ENCODE measurements at regions not wholly inside any gene's neighbourhood (a gene's known extent, or its start where the extent isn't known, plus 50 kb on each side); places are given as distances from the start of the nearest gene placed in this dataset.

DNA sequence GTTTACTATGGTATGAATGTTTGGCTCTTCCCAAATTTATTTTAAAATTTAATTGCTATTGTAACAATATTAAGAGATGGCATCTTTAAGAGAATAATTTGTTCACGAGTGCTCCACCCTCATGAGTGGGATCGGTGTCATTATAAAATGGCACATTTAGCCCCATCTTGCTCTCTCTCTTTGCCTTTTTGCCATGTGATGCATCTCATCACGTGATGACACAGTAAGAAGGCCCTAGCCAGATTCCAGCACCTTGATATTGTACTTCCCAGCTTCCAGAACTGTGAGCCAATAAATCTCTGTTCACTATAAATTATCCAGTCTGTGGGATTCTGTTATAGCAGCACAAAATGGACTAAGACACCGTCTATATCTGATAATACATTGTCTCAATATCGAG, 355.8 kb downstream of the AMY1C start:
- DNase-seq (ENCODE audit: low spot score) (no peak), ATAC-seq (no peak), FAIRE-seq (no peak)
- in situ Hi-C loops (cut with HindIII; ENCODE audit: extremely low pct_ligation_motif_present, low pct_unique_long_range_greater_than_20kb) (no loop called here), intact Hi-C loops (cut with micrococcal nuclease; ENCODE audit: unreplicated experiment) (loop anchor here (1.0 kb wide), 1 partner anchor 24 kb away; no protein-coding TSS in a partner anchor)
- TF ChIP-seq ZNF138 (CRISPR knock-in tag; IDR thresholded peaks at IDR 0.05; ENCODE audit: low read depth) (no peak), ZNF615 (CRISPR knock-in tag; IDR thresholded peaks at IDR 0.05; ENCODE audit: borderline replicate concordance) (no peak), FOSL1 (CRISPR knock-in tag; IDR thresholded peaks at IDR 0.05; ENCODE audit: borderline replicate concordance) (no peak), ZNF251 (CRISPR knock-in tag; IDR thresholded peaks at IDR 0.05) (no peak), PAX8 (CRISPR knock-in tag; IDR thresholded peaks at IDR 0.05; ENCODE audit: borderline replicate concordance) (no peak)
- TF ChIP-seq, protein P1, sequence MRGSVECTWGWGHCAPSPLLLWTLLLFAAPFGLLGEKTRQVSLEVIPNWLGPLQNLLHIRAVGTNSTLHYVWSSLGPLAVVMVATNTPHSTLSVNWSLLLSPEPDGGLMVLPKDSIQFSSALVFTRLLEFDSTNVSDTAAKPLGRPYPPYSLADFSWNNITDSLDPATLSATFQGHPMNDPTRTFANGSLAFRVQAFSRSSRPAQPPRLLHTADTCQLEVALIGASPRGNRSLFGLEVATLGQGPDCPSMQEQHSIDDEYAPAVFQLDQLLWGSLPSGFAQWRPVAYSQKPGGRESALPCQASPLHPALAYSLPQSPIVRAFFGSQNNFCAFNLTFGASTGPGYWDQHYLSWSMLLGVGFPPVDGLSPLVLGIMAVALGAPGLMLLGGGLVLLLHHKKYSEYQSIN (CRISPR knock-in tag; IDR thresholded peaks at IDR 0.05; ENCODE audit: borderline replicate concordance), result no peak
- TF ChIP-seq, protein P2, sequence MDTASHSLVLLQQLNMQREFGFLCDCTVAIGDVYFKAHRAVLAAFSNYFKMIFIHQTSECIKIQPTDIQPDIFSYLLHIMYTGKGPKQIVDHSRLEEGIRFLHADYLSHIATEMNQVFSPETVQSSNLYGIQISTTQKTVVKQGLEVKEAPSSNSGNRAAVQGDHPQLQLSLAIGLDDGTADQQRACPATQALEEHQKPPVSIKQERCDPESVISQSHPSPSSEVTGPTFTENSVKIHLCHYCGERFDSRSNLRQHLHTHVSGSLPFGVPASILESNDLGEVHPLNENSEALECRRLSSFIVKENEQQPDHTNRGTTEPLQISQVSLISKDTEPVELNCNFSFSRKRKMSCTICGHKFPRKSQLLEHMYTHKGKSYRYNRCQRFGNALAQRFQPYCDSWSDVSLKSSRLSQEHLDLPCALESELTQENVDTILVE (CRISPR knock-in tag; IDR thresholded peaks at IDR 0.05), result no peak
- TF ChIP-seq, protein P3, sequence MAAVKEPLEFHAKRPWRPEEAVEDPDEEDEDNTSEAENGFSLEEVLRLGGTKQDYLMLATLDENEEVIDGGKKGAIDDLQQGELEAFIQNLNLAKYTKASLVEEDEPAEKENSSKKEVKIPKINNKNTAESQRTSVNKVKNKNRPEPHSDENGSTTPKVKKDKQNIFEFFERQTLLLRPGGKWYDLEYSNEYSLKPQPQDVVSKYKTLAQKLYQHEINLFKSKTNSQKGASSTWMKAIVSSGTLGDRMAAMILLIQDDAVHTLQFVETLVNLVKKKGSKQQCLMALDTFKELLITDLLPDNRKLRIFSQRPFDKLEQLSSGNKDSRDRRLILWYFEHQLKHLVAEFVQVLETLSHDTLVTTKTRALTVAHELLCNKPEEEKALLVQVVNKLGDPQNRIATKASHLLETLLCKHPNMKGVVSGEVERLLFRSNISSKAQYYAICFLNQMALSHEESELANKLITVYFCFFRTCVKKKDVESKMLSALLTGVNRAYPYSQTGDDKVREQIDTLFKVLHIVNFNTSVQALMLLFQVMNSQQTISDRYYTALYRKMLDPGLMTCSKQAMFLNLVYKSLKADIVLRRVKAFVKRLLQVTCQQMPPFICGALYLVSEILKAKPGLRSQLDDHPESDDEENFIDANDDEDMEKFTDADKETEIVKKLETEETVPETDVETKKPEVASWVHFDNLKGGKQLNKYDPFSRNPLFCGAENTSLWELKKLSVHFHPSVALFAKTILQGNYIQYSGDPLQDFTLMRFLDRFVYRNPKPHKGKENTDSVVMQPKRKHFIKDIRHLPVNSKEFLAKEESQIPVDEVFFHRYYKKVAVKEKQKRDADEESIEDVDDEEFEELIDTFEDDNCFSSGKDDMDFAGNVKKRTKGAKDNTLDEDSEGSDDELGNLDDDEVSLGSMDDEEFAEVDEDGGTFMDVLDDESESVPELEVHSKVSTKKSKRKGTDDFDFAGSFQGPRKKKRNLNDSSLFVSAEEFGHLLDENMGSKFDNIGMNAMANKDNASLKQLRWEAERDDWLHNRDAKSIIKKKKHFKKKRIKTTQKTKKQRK (IDR thresholded peaks at IDR 0.05; ENCODE audit: low read length), result no peak
- TF ChIP-seq, protein P4, sequence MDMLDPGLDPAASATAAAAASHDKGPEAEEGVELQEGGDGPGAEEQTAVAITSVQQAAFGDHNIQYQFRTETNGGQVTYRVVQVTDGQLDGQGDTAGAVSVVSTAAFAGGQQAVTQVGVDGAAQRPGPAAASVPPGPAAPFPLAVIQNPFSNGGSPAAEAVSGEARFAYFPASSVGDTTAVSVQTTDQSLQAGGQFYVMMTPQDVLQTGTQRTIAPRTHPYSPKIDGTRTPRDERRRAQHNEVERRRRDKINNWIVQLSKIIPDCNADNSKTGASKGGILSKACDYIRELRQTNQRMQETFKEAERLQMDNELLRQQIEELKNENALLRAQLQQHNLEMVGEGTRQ (IDR thresholded peaks at IDR 0.05; ENCODE audit: low read depth, low read length), result peak; percentile 61
- TF ChIP-seq, protein P4 (CRISPR knock-in tag; IDR thresholded peaks at IDR 0.05; ENCODE audit: borderline replicate concordance), result no peak
- no peak overlapping the region for H2AFZ ChIP-seq (ENCODE audit: low read length)
- H3K4me1 ChIP-seq (ENCODE audit: insufficient read depth, low read length), result no peaks in the 10 kb centered on the region
- BruUV-seq (replicated peaks), result no TSS peak
- no peak overlapping the region for H3K9ac ChIP-seq (ENCODE audit: insufficient read depth, low read depth, low read length)
- H3K4me3 ChIP-seq (replicated peaks in 1 of 3; ENCODE audit: insufficient read depth in 1 of 3, low read depth in 2 of 3, low read length in 3 of 3), result no peak overlapping the region
- H3K9me3 ChIP-seq (ENCODE audit: low read length), result no peaks in the 10 kb centered on the region
- no peaks in the 10 kb centered on the region for H3K27me3 ChIP-seq (ENCODE audit: control insufficient read depth in 1 of 2, insufficient read depth in 2 of 2, low read length in 2 of 2)
- POLR2A ChIA-PET, result no interaction called here
- no peak overlapping the region for H3K27ac ChIP-seq (ENCODE audit: extremely low read length, insufficient read depth, low read length)
- WGBS (ENCODE audit: low lambda C conversion rate), result 2% methylated on average over 5 of the region's 5 CpGs
- no peaks in the 10 kb centered on the region for H3K79me2 ChIP-seq (ENCODE audit: insufficient read depth, low read length)
- CTCF ChIA-PET (ENCODE audit: low intra/inter-chr PET ratio, low total read pairs), result no interaction called here
- H4K20me1 ChIP-seq (ENCODE audit: insufficient read depth, low read length), result no peaks in the 10 kb centered on the region
- no peaks in the 10 kb centered on the region for H3K36me3 ChIP-seq (replicated peaks in 1 of 2; ENCODE audit: control insufficient read depth in 1 of 2, insufficient read depth in 2 of 2, low read length in 2 of 2)
- H3K4me2 ChIP-seq (ENCODE audit: low read depth, low read length), result no peak overlapping the region
